Astrocyte (in vitro differentiated cells and primary cell): ENCODE measurements at regions not wholly inside any gene's neighbourhood (a gene's known extent, or its start where the extent isn't known, plus 50 kb on each side); places are given as distances from the start of the nearest gene placed in this dataset.

ENCODE experiments used
- DNase-seq: peaks from one replicate; pipeline ENCODE4 v3.0.0-alpha.2; 2010; ENCODE audit warnings: low read depth
- FAIRE-seq: peaks from 2 replicates; lab custom pipeline; 2011; peaks lifted over from hg19 to GRCh38; lab: Jason Lieb, UNC
- H2AFZ ChIP-seq: 2 replicates; pipeline ENCODE4 v1.6.0; 2012; ENCODE audit warnings: low read depth, low read length, inconsistent platforms
- H3K27ac ChIP-seq: 2 replicates; pipeline ENCODE4 v1.5.1; 2011; ENCODE audit warnings: low read depth, low read length, inconsistent platforms
- H3K27me3 ChIP-seq: 2 replicates; pipeline ENCODE4 v1.6.0; 2011; ENCODE audit warnings: low read length, inconsistent platforms; ENCODE audit not compliant: insufficient read depth
- H3K36me3 ChIP-seq: 2 replicates; pipeline ENCODE4 v1.5.1; 2011; ENCODE audit warnings: low read length, inconsistent platforms; ENCODE audit not compliant: insufficient read depth
- H3K4me1 ChIP-seq: 2 replicates; pipeline ENCODE4 v1.5.1; 2011; ENCODE audit warnings: low read length, inconsistent platforms; ENCODE audit not compliant: insufficient read depth
- H3K4me2 ChIP-seq: 2 replicates; pipeline ENCODE4 v1.6.0; 2012; ENCODE audit warnings: low read length, inconsistent platforms
- H3K4me3 ChIP-seq: 2 replicates; pipeline ENCODE4 v1.5.1; 2011; ENCODE audit warnings: low read depth, mild to moderate bottlenecking, low read length, inconsistent platforms; ENCODE audit not compliant: insufficient read depth
- H3K79me2 ChIP-seq: 2 replicates; pipeline ENCODE4 v1.6.0; 2012; ENCODE audit warnings: mild to moderate bottlenecking, low read length, inconsistent platforms; ENCODE audit not compliant: insufficient read depth
- H3K9ac ChIP-seq: 2 replicates; pipeline ENCODE4 v1.6.0; 2012; ENCODE audit warnings: mild to moderate bottlenecking, low read length, inconsistent platforms
- H3K9me3 ChIP-seq: 2 replicates; pipeline ENCODE4 v1.5.1; 2012; ENCODE audit warnings: low read depth, mild to moderate bottlenecking, low read length, inconsistent platforms; ENCODE audit not compliant: insufficient read depth
- H4K20me1 ChIP-seq: 2 replicates; pipeline ENCODE4 v1.6.0; 2012; ENCODE audit warnings: low read length, inconsistent platforms; ENCODE audit not compliant: insufficient read depth
- H3K27ac Mint-ChIP-seq: one replicate; pipeline ENCODE4 v1.8.0; 2021; ENCODE audit warnings: mild to moderate bottlenecking, mixed read lengths; ENCODE audit not compliant: unreplicated experiment
- H3K27me3 Mint-ChIP-seq: one replicate; pipeline ENCODE4 v1.8.0; 2021; ENCODE audit warnings: low read depth, mixed read lengths; ENCODE audit not compliant: unreplicated experiment
- H3K36me3 Mint-ChIP-seq: one replicate; pipeline ENCODE4 v1.8.0; 2021; ENCODE audit warnings: low read depth, mixed read lengths; ENCODE audit not compliant: unreplicated experiment
- H3K4me1 Mint-ChIP-seq: one replicate; pipeline ENCODE4 v1.8.0; 2021; ENCODE audit warnings: low read depth, mixed read lengths; ENCODE audit not compliant: unreplicated experiment
- H3K4me3 Mint-ChIP-seq: one replicate; pipeline ENCODE4 v1.8.0; 2021; ENCODE audit warnings: mild to moderate bottlenecking, moderate library complexity, mixed read lengths; ENCODE audit not compliant: unreplicated experiment
- H3K9me3 Mint-ChIP-seq: one replicate; pipeline ENCODE4 v1.8.0; 2021; ENCODE audit warnings: mild to moderate bottlenecking, mixed read lengths; ENCODE audit not compliant: unreplicated experiment
- CTCF ChIP-seq: IDR thresholded peaks from 2 replicates; pipeline ENCODE4 v1.5.1; 2011; ENCODE audit warnings: low read depth, mild to moderate bottlenecking, inconsistent platforms, low read length, moderate library complexity; ENCODE audit not compliant: insufficient read depth
- EZH2 ChIP-seq: IDR thresholded peaks from 2 replicates; pipeline ENCODE4 v1.6.1; 2012; ENCODE audit warnings: mild to moderate bottlenecking, low read length, inconsistent platforms; ENCODE audit not compliant: insufficient read depth

- Histone ChIP-seq H3K4me2 (no peak overlapping the region), H3K9me3 (no peaks in the 10 kb centered on the region), H3K27ac (no peak overlapping the region), H3K36me3 (no peaks in the 10 kb centered on the region), H3K4me3 (no peak overlapping the region), H4K20me1 (no peaks in the 10 kb centered on the region), H3K4me1 (no peaks in the 10 kb centered on the region), H2AFZ (no peak overlapping the region), H3K9ac (no peak overlapping the region), H3K27me3 (no peaks in the 10 kb centered on the region), H3K79me2 (no peaks in the 10 kb centered on the region)
- Mint-ChIP-seq H3K27ac (no peak overlapping the region), H3K4me1 (peaks cover 4% of the 10 kb centered on the region), H3K4me3 (no peak overlapping the region), H3K27me3 (no peaks in the 10 kb centered on the region), H3K9me3 (no peaks in the 10 kb centered on the region), H3K36me3 (no peaks in the 10 kb centered on the region)
- TF ChIP-seq EZH2 (no peak), CTCF (no peak)
- DNase-seq (no peak), FAIRE-seq (no peak)
Observed at GRCh38 chr2:125681976-125682805, 973.8 kb upstream of the GYPC start.

- no peak overlapping the region for H3K4me3 ChIP-seq
- H3K4me1 ChIP-seq: no peaks in the 10 kb centered on the region
- Mint-ChIP-seq H3K27ac (no peak overlapping the region), H3K4me1 (peaks cover 4% of the 10 kb centered on the region), H3K36me3 (no peaks in the 10 kb centered on the region), H3K4me3 (no peak overlapping the region), H3K27me3 (no peaks in the 10 kb centered on the region), H3K9me3 (no peaks in the 10 kb centered on the region)
- no peaks in the 10 kb centered on the region for H3K27me3 ChIP-seq
- FAIRE-seq (no peak), DNase-seq (no peak)
- H3K79me2 ChIP-seq: no peaks in the 10 kb centered on the region
- H2AFZ ChIP-seq: no peak overlapping the region
- no peaks in the 10 kb centered on the region for H3K9me3 ChIP-seq
- no peak overlapping the region for H3K27ac ChIP-seq
- no peak for TF ChIP-seq EZH2
- no peak for TF ChIP-seq CTCF
- no peak overlapping the region for H3K9ac ChIP-seq
- H3K4me2 ChIP-seq: no peak overlapping the region
- H3K36me3 ChIP-seq: no peaks in the 10 kb centered on the region
- H4K20me1 ChIP-seq: no peaks in the 10 kb centered on the region
Observed at GRCh38 chr2:125684256-125684655, 971.7 kb upstream of the GYPC start.

- Histone ChIP-seq H3K79me2 (no peaks in the 10 kb centered on the region), H4K20me1 (no peaks in the 10 kb centered on the region), H3K36me3 (no peaks in the 10 kb centered on the region), H3K27ac (no peak overlapping the region), H3K27me3 (no peaks in the 10 kb centered on the region), H3K4me2 (no peak overlapping the region), H3K4me3 (no peak overlapping the region), H3K4me1 (no peaks in the 10 kb centered on the region), H3K9me3 (no peaks in the 10 kb centered on the region), H2AFZ (no peak overlapping the region), H3K9ac (no peak overlapping the region)
- H3K4me3 Mint-ChIP-seq: no peak overlapping the region
- TF ChIP-seq EZH2 (no peak), CTCF (no peak)
- no peaks in the 10 kb centered on the region for H3K9me3 Mint-ChIP-seq
- no peak overlapping the region for H3K27ac Mint-ChIP-seq
- DNase-seq: no peak
- H3K36me3 Mint-ChIP-seq: no peaks in the 10 kb centered on the region
- no peaks in the 10 kb centered on the region for H3K27me3 Mint-ChIP-seq
- peaks cover 2% of the 10 kb centered on the region for H3K4me1 Mint-ChIP-seq
- no peak for FAIRE-seq
Observed at GRCh38 chr2:125684932-125685331, 971.0 kb upstream of the GYPC start.
